GM03348 (cell line): ENCODE measurements at regions not wholly inside any gene's neighbourhood (a gene's known extent, or its start where the extent isn't known, plus 50 kb on each side); places are given as distances from the start of the nearest gene placed in this dataset.
"Not testable (repeated sequence)": the region's sequence is repeated elsewhere in the genome, so short reads cannot be mapped to it uniquely, and the experiment has no call there.

Experiments used
- DNase-seq: peaks from one replicate; pipeline ENCODE4 v3.0.0; 2012; ENCODE audit warnings: low spot score

DNA sequence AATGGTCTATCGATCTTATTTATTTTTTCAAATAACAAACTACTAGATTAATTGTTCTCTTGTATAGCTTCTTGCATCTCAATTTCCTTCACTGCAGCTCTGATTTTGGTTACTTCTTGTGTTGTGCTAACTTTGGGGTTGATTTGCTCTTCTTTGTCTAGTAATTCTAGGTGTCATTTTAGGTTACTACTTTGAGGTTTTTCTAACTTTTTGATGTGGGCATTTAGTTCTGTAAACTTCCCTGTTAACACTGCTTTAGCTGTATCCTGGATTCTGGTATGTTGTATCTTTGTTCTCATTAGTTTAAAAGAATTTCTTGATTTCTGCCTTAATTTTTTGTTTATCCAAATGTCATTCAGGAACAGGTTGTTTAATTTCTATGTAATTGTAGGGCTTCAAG lies 1188.0 kb downstream of the DNAJB9 start:
- DNase-seq: no peak

DNA sequence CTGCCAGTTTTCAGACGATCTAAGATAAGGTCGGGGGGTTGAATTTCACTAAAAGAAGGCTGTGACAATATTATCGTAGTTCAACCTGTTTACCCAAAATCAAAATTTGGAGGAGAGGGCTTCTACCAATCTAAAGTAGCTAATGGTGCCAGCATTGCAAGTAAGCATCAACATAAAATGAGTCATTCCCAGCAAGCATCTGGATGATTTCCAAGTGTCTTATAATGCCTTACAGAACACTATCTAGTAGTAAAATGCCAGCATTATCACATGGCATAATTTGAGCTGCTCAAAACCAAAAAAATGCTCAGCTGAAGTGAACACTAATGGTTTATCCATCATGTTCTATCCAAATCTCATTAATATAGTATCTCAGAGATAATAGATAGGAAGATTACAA lies 1193.9 kb downstream of the DNAJB9 start:
- DNase-seq: no peak

GRCh38 chr7:109772161-109772560 lies 1202.5 kb downstream of the DNAJB9 start:
- DNase-seq: no peak

DNA sequence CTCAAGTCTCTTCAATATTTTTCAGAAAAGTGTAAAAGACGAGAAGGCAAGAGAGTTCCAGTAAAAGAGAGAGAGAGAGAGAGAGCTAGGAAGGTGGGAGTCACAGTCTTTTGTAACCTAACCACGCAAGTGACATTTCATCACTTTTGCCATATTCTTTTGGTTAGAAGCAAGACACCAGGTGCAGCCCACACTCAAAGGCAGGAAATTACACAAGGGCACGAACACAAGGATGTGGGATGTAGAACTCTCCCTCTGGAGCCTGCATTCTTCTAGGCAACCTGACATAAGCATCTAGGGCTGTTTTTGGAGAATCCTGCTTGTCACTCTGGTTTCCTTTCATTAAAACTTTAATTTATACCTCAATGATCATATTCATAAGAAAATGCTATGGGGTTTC lies 1213.1 kb downstream of the DNAJB9 start:
- no peak for DNase-seq

DNA sequence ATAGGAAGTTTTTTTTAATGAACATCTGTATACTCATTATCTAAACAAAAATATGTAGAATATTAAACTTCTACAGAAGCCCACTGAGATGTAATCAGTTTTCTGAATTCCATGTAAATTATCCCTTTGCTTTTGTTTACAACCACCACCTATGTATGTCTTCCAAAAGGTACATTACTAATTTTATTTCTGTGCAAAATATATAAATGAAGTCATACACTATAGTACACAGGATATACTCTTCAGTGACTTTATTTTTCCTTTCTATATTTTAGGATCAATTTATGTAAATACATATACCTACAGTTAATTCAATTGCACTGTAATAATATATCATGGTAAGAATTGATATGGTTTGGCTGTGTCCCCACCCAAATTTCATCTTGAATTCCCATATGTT lies 1236.9 kb downstream of the DNAJB9 start:
- no peak for DNase-seq

GRCh38 chr7:109821156-109821555 lies 1251.5 kb downstream of the DNAJB9 start:
- no peak for DNase-seq

- no peak for DNase-seq
These were observed 1256.1 kb upstream of the LRRN3 start for GRCh38 chr7:109834851-109835250.

- DNase-seq: no peak
These were observed 1255.3 kb upstream of the LRRN3 start for GRCh38 chr7:109835577-109835976.

GRCh38 chr7:109836016-109836415 lies 1254.9 kb upstream of the LRRN3 start:
- no peak for DNase-seq

- no peak for DNase-seq
These were observed 1248.5 kb upstream of the LRRN3 start for GRCh38 chr7:109842386-109842785.

DNA sequence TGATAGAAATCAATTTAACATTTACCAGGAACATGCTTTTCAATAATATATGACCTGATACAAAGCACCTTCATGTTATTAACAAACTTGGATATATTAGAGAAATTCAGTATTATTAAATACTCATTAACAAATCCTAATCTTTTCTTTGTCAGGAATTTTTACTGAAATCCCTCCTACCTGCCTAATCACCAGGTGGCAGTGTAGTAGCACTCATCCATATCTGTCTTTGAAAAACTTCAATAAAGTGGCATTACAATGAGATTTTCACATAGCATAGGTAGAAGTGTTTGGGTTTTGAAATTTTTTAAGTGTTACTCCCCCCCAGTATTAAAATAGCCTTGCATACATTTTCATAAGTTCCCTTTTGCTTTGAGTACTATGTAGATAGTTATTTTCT lies 1246.6 kb upstream of the LRRN3 start:
- DNase-seq: no peak

DNA sequence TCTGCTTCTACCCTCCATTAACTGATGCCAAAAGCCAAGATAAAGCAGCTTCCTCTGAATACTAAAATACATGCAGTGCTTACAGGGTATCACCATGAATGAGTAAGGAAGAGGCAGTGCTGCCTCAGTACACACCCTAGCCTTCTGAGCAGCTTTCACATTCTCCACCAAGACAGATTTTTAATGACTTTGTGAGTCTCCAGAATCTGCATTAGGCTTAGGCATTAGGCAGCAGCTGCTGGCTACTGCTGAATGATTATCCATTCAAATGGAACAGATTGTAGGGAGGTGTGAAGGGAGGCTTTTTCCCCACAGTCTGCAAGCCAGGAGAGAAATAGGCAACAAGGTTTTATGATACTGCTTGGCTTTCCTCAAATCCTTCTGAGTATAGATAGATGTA lies 1226.7 kb upstream of the LRRN3 start:
- DNase-seq: no peak

- no peak for DNase-seq
These were observed 1222.6 kb upstream of the LRRN3 start for GRCh38 chr7:109868215-109868860.

DNA sequence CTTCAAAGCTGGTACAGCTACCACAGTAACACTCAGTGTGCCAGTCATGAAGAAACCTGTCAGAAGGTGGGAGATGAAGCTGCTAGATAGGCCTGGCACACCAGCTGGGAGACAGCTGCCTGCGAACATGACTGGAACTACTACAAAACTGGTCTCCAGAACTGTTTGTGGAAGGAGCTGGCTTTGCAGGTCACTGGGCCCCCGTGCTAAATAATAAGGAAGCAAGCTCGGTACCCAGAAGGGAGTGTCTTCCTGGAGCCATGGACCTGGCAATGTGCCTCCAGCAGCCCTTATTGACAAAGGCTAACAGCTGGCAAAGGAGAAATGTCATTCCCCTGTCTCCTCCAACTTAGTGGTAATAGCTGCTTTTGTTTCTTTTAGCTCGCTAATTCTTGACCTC lies 1217.6 kb upstream of the LRRN3 start:
- DNase-seq: no peak

DNA sequence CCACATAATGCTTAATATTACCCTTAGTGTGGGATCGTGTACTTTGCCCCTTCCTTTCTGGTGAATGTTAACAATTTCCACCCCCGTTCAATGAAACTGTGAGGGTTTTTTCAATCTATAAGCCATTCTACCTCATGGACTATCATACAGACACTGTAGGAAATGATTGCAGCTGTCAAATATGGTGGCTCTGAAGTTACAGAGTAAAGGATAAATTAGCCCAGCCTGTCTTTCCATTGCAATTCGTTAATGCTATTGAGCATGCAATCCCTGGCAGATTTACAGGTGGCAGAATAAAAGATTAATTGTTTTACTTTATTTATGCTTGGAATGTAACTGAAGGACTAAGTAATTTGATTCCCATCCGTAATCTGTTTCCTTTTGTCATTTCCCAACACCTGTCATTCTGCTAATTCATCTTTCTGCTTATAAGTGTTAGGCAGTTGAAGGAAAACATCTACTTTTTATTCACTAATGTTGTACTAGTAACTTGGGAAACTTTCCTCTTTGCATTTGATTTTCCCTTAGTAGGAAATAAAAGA lies 1211.6 kb upstream of the LRRN3 start:
- no peak for DNase-seq

- DNase-seq: no peak
These were observed 1200.3 kb upstream of the LRRN3 start for GRCh38 chr7:109890622-109891021.

- no peak for DNase-seq
These were observed 1197.7 kb upstream of the LRRN3 start for GRCh38 chr7:109893231-109893630.

- no peak for DNase-seq
These were observed 1195.4 kb upstream of the LRRN3 start for GRCh38 chr7:109895536-109895935.

DNA sequence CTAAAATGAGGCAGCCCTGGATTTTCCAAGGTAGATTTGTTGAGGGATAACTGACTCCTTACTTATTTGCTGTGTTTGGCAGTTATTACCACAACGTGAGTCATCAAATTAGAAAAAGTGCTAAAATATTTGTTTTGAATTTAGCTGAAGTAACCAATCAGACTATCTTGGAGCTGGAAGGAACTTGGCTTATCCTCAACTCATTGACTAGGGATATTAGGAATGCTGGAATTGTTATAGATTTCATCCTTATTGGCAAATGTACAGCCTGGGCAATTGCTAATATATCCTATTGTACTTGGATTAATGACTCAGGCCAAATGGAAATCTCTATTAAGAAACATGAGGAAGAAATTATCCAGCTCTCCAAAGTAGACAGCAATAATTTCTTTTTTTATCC lies 1189.0 kb upstream of the LRRN3 start:
- no peak for DNase-seq

DNA sequence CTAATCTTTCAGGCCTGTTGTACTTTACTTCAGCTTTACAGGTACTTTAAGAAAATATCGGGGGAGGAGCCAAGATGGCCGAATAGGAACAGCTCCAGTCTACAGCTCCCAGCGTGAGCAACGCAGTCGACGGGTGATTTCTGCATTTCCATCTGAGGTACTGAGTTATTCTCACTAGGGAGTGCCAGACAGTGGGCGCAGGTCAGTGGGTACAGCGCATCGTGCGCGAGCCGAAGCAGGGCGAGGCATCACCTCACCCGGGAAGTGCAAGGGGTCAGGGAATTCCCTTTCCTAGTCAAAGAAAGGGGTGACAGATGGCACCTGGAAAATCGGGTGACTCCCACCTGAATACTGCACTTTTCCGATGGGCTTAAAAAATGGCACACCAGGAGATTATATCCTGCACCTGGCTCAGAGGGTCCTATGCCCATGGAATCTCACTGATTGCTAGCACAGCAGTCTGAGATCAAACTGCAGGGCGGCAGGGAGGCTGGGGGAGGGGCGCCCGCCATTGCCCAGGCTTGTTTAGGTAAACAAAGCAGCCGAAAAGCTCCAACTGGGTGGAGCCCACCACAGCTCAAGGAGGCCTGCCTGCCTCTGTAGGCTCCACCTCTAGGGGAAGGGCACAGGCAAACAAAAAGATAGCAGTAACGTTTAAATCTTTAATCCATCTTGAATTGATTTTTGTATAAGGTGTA lies 1185.4 kb upstream of the LRRN3 start:
- not testable (repeated sequence) for DNase-seq

GRCh38 chr7:109915670-109916069 lies 1175.3 kb upstream of the LRRN3 start:
- DNase-seq: no peak

DNA sequence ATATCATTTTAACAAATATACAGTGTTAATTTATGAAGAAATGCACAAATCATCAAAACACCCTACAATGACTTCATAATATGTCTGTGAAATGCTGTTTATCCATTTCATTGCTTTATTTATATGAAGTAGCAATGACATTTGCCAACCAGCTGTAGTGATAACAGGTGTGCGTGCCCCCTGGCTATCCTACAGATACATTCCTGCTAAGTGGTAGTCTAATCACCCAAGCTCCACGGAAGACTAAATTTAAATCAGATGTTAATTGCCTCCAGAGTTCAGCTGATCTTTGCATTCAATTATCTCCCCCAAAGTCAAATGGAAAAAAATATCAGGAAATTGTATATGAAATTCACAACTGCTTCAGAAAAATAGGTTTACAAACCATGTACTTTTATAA lies 1164.2 kb upstream of the LRRN3 start:
- DNase-seq: no peak

GRCh38 chr7:109930049-109930448 lies 1160.9 kb upstream of the LRRN3 start:
- DNase-seq: no peak

DNA sequence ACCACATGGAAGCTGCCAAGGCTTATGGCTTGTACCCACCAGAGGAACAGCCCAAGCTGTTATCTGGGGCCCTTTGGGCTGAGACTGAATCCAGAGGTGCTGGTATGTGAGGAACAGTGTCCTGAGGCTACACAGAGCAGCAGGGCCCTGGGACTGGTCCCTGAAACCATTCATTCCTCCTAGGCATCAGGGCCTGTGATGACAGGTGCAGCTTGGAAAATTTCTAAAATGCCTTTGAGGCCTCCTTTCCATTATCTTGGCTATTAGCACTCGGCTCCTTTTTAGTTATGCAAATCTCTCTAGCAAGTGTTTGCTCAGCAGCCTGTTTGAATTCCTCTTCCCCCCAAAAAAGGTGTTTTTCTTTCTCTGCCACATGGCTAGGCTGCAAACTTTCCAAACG lies 1151.7 kb upstream of the LRRN3 start:
- no peak for DNase-seq
